ENCODE measurements at regions not wholly inside any gene's neighbourhood (a gene's known extent, or its start where the extent isn't known, plus 50 kb on each side); places are given as distances from the start of the nearest gene placed in this dataset.
"Not testable (repeated sequence)": the region's sequence is repeated elsewhere in the genome, so short reads cannot be mapped to it uniquely, and the experiment has no call there.

- not testable (repeated sequence) for TF ChIP-seq CBFB (CRISPR knock-in tag; IDR thresholded peaks at IDR 0.05; ENCODE audit: low read depth); ATF1 (CRISPR knock-in tag; IDR thresholded peaks at IDR 0.05); MAX (CRISPR knock-in tag; IDR thresholded peaks at IDR 0.05); CTCF (IDR thresholded peaks at IDR 0.05); TP53 (CRISPR knock-in tag; IDR thresholded peaks at IDR 0.05); JUN (CRISPR knock-in tag; IDR thresholded peaks at IDR 0.05); KAT7 (CRISPR knock-in tag; IDR thresholded peaks at IDR 0.05; ENCODE audit: borderline replicate concordance); ATF2 (CRISPR knock-in tag; IDR thresholded peaks at IDR 0.05; ENCODE audit: borderline replicate concordance, low read depth); ZNF263 (CRISPR knock-in tag; IDR thresholded peaks at IDR 0.05; ENCODE audit: low read depth)
- TF ChIP-seq, protein P1, sequence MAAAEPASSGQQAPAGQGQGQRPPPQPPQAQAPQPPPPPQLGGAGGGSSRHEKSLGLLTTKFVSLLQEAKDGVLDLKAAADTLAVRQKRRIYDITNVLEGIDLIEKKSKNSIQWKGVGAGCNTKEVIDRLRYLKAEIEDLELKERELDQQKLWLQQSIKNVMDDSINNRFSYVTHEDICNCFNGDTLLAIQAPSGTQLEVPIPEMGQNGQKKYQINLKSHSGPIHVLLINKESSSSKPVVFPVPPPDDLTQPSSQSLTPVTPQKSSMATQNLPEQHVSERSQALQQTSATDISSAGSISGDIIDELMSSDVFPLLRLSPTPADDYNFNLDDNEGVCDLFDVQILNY (CRISPR knock-in tag; IDR thresholded peaks at IDR 0.05) = not testable (repeated sequence)
- TF ChIP-seq, protein P2, sequence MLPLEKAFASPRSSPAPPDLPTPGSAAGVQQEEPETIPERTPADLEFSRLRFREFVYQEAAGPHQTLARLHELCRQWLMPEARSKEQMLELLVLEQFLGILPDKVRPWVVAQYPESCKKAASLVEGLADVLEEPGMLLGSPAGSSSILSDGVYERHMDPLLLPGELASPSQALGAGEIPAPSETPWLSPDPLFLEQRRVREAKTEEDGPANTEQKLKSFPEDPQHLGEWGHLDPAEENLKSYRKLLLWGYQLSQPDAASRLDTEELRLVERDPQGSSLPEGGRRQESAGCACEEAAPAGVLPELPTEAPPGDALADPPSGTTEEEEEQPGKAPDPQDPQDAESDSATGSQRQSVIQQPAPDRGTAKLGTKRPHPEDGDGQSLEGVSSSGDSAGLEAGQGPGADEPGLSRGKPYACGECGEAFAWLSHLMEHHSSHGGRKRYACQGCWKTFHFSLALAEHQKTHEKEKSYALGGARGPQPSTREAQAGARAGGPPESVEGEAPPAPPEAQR (CRISPR knock-in tag; IDR thresholded peaks at IDR 0.05) = not testable (repeated sequence)
Measured at GRCh38 chrX:76774912-76775311, 347.4 kb downstream of the MAGEE1 start.

All from WTC11 (cell line).